ENCODE measurements at regions not wholly inside any gene's neighbourhood (a gene's known extent, or its start where the extent isn't known, plus 50 kb on each side); places are given as distances from the start of the nearest gene placed in this dataset.
"Not testable (repeated sequence)": the region's sequence is repeated elsewhere in the genome, so short reads cannot be mapped to it uniquely, and the experiment has no call there.

DNA sequence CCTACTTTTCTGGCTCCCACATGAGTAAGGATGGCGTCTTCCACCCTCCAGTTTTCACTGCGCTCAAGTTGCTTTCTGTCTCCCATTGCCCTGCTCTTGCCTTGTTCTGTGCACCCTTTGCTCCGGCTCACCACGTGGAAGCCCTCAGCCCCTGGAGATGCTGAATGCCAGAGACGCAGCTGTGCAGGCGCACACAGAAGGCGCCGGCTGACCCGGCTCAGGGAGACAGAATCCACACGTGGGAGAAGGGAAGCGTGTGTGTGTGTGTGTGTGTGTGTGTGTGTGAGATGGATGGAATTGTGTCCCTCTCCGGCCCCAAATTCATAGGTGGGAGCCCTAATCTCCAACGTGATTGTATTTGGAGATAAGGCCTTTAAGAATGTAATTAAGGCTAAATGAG, 118.2 kb upstream of the ERRFI1 start:
- no peak for DNase-seq (ENCODE audit: low read depth in 2 of 2)

DNA sequence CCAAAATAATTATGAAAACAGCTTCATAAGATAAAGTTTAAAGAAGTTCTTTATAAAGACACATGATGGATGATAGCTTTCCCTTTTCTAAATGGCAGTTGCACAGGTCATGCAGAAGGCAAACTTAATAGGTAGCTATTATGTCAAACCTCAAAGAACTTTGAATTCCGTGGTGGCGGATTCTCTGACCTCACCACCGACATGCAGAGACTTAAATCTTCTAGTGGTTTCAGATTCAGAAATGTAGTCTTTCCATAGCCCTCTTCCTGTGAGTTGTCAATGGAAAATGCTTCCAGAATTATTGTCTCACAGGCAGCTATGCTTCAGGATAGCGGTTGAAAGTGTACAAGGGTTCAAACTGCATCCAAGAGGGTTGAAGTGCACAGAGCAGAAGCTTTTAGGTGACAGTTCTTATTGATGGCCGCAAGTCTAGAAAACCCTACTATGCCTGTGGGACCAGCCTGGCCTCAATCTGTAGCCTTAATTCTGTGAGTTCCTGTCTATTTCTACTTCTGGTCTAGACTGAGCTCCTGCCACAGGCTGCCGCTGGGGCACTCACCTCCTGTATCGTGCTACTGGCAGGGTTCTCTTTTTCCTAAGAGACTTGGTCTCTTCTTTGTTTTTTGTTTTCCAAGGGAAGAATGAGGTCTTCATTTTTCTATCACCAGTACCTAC, 117.0 kb upstream of the ERRFI1 start:
- no peak for DNase-seq (ENCODE audit: low read depth in 2 of 2)

- no peak for DNase-seq (ENCODE audit: low read depth in 2 of 2)
Observed at GRCh38 chr1:8139941-8140340, 113.8 kb upstream of the ERRFI1 start.

DNA sequence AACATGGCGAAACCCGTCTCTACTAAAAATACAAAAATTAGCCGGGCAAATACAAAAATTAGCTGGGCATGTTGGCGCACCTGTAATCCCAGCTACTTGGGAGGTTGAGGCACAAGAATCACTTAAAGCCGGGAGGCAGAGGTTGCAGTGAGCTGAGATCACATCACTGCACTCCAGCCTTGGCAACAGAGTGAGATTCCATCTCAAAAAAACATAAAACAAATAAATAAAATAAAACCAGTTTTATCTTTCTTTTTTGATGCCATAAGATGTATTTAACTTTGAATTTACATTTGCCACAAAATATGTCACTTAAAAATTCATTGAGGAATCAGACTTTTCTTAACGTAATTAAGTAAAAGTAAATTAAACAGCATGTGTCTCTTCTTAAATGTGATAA, 113.3 kb upstream of the ERRFI1 start:
- DNase-seq (ENCODE audit: low read depth in 2 of 2), result no peak

- DNase-seq (ENCODE audit: low read depth in 2 of 2), result no peak
Observed at GRCh38 chr1:8138673-8139072, 112.6 kb upstream of the ERRFI1 start.

- no peak for DNase-seq (ENCODE audit: low read depth in 2 of 2)
Observed at GRCh38 chr1:8137481-8138244, 111.6 kb upstream of the ERRFI1 start.

DNA sequence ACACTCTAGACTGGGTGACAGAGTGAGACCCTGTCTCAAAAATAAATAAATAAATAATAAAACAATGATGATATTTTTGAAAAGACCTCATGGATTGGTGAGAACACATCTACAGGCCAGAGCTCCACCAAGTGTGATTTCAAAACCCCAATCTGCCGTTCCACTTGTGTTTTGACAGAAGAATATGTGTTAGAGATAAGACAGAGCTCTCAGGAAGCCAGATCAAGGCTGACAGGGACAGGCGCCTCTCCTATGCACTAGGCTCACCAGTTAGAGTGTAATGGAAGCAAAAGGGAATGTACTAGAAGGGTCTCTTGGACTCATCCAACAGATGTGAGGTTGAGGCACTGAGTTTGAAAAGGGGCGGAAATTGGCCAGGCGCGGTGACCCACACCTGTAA, 110.7 kb upstream of the ERRFI1 start:
- DNase-seq (ENCODE audit: low read depth in 2 of 2), result no peak

GRCh38 chr1:8135250-8135649, 109.1 kb upstream of the ERRFI1 start:
- DNase-seq (ENCODE audit: low read depth in 2 of 2), result no peak

DNA sequence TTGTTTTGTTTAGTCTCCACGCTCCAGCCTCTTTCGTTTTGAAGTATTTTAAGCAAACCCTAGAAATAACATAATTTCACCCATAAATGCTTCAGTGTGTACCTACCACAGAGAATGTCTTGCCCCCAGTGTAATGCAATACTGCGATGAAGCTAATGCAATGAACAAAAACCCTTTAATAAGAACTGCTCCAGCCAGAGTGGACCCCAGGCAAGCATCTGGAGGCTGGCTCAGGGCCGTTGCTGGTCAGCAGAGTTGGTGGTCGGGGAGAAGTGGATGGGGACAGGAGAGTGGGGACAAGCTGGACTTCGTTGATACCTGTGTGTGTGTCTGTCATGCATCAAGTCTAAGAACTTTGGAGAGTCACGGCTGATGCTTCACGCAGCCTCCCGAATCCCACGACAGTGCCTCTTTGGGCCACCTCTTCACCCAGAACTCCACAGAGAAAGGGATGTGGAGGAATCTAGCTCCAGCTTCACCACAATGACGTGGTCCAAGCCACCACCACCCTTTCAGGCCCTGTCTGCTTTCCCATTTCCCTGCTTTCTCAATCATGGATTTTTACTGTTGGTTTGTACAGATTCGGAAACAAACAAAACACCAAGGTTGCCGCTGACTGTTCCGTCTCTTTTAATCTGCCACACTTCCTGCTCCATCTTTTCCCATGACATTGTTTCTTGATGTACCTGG, 108.6 kb upstream of the ERRFI1 start:
- no peak for DNase-seq (ENCODE audit: low read depth in 2 of 2)

DNA sequence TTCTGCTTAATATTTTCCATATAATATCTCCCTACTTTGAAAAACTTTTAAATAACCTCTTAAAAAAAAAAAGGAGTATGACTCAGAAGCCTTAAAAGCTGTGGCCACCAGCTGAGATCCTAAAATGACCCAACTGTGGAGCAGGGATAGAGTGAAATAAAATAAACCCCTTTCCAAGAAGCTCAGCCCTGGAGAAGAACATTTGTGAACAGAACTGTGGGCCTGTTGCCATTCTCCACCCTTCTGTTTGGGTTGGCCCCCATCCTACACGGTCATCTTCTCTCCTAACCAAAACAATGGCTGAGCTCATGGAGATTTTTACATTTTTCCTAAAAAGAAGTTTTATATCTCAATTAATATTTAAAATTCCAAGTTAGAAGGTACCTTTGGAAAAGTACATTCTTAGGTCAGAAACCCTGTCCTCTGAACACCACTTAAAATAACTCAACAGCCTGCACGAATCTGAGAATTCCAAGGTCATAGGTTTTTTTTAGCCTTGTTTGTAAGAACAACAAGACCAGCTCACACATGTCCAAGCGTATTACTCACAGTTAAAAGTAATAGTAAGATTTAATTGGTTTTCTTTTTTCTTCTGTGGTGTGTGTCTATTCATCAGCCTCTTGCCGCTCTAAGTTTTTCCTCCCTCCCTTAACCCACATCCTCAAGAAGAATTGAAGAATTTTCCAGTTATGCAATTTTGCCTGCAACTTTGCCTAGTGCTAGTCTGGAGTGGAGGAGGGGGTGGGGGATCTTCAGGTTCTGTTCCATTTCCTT, 107.7 kb upstream of the ERRFI1 start:
- no peak for DNase-seq (ENCODE audit: low read depth in 2 of 2)

- DNase-seq (ENCODE audit: low read depth in 2 of 2), result no peak
Observed at GRCh38 chr1:8133190-8133589, 107.1 kb upstream of the ERRFI1 start.

DNA sequence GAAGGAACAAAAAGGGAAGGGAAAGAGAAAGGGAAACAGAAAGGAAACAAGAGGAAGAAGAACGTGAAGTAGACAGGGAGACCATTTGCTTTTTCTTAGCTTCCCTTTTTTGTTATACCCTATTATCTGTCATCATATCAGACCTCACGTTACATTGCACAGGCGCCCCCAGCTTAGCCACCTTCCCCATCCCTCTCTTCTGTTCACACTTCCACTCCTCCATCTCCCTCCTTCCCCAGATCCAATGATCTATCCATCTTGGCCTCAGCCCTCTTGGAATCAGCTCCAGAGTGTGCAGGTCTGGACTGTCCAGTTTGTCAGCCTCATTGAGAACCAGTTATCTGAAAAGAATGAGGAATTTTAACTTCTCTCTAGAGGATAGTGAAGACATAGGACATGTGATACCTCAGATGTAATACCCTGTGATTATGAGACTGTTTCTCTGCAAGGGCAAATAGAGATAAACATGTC, 101.1 kb upstream of the ERRFI1 start:
- DNase-seq (ENCODE audit: low read depth in 2 of 2), result no peak

DNA sequence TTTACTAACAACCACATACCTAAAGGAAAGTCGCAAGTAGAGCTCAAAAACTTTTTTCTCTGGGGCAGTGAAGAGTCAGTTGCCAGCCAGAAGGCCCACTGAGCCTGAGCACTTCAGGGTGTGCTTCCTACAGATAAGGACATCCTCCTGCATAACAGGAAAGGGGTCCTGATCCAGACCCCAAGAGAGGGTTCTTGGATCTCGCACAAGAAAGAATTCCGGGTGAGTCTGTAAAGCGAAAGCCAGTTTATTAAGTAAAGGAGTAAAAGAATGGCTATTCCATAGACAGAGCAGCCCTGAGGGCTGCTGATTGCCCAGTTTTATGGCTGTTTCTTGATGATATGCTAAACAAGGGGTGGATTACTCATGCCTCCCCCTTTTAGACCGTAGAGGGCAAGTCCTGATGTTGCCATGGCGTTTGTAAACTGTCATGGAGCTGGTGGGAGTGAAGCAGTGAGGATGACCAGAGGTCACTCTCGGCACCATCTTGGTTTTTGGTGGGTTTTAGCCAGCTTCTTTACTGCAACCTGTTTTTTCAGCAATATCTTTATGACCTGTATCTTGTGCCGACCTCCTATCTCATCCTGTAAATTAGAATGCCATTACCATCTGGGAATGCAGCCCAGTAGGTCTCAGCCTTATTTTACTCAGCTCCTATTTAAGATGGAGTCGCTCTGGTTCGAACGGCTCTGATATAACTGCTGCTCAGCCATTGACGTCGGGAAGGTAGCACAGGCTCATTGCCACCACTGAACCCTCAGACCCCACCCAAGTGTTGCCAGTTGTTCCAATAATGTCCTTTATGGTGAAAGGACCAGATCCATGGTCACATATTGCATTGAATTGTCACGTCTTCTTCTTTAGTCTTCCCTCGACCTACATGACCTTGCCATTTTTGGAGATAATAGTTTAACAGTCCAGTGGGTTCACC, 96.6 kb upstream of the ERRFI1 start:
- no peak for DNase-seq (ENCODE audit: low read depth in 2 of 2)

DNA sequence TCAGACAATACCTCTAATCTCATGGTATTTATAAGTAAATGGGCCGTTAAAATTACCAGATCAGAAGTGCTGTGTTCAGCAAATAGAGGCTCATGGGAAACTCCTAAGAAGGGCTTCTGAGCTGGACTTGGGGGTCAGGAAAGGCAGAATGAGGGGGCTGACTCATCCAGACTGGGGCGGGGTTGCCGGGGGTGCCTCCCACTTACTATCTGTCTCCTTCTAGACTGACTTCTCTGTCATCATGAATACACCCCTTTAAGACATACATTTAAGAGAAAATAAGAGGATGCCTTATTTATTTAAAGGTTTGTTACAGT, 96.0 kb upstream of the ERRFI1 start:
- no peak for DNase-seq (ENCODE audit: low read depth in 2 of 2)

- no peak for DNase-seq (ENCODE audit: low read depth in 2 of 2)
Observed at GRCh38 chr1:8121261-8122159, 95.4 kb upstream of the ERRFI1 start.

DNA sequence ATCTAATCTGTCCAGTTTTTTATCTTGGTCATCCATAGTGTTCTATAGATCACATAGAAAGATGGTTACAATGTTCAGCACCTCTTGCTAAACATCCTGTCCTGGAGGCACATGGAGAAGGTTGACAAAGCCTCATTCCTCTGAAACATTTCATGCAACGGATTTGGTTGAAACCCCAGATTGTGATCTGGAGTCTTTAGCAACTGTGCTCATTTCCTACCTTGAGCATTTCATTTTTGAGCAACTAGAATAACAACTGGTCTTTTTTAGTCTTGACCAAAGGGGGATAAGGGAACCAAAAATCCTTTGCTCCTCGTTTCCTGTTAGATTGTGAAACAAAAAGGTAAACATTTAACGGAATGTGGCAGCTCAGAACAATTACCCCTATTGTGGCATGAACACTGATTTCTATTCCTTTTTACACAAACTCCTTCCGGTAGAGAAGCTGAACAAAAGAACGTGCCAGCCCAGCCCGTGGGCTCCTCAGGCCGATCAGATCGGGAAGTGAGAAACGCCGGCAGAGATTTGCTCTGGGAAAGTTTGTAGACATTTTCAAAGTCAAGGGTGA, 94.7 kb upstream of the ERRFI1 start:
- no peak for DNase-seq (ENCODE audit: low read depth in 2 of 2)

- DNase-seq (ENCODE audit: low read depth in 2 of 2), result not testable (repeated sequence)
Observed at GRCh38 chr1:8118736-8119135, 92.6 kb upstream of the ERRFI1 start.

DNA sequence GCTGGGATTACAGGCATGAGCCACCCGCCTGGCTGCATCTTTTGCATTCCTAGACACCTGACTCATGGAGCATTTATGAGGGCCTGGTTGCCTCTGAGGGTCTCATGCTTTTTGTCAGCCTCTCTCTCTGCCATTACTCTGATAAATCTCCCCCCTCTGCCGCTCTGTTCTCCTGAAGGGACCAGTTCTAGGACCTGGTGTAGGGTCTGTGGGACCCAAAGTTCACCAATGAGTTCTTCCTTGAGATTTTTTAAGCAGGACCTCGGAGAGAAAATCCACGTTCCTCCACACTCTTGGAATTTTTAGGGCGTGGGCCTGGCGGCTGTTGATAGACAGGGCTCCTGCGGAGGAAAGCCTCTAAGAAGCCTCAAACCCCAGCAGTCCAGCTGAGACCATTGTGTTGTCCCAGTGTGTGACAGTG, 91.9 kb upstream of the ERRFI1 start:
- DNase-seq (ENCODE audit: low read depth in 2 of 2), result no peak

GRCh38 chr1:8116894-8117264, 90.8 kb upstream of the ERRFI1 start:
- DNase-seq (ENCODE audit: low read depth in 2 of 2), result no peak

GRCh38 chr1:8115769-8116167, 89.7 kb upstream of the ERRFI1 start:
- no peak for DNase-seq (ENCODE audit: low read depth in 2 of 2)

Measured in stimulated activated CD4-positive, alpha-beta T cell treated with anti-CD3 and anti-CD28 coated beads, Interleukin-4, amount 100 ng/mL, for 48 hours (primary cell).